Breast epithelium (tissue), 4 donors: ENCODE measurements at regions not wholly inside any gene's neighbourhood (a gene's known extent, or its start where the extent isn't known, plus 50 kb on each side); places are given as distances from the start of the nearest gene placed in this dataset.

Experiments used
- DNase-seq, 2 donors: peaks; one replicate each; pipeline ENCODE4 v3.0.0-alpha.2; 2019; ENCODE audit warnings: low spot score in 2 of 2
- H3K27ac ChIP-seq, 2 donors: fragments of 200-600 bp; sonication (generic) in 1 of 2; one replicate each; pipeline ENCODE4 v1.5.1; 2016 to 2019; ENCODE audit warnings: mild to moderate bottlenecking in 1 of 2
- H3K27me3 ChIP-seq, 2 donors: fragments of 200-600 bp; sonication (generic) in 1 of 2; one replicate each; pipeline versions ENCODE4 v1.5.1 to v1.6.0; 2017 to 2019; ENCODE audit warnings: control low read depth in 1 of 2, mild to moderate bottlenecking in 1 of 2
- H3K36me3 ChIP-seq: fragments of 200-600 bp; one replicate; pipeline ENCODE4 v1.5.1; 2019
- H3K4me1 ChIP-seq, 2 donors: fragments of 200-600 bp; sonication (generic); one replicate each; pipeline ENCODE4 v1.5.1; 2016 to 2019; ENCODE audit warnings: control low read depth in 1 of 2
- H3K4me3 ChIP-seq, 3 donors: fragments of 200-600 bp; sonication (generic); 1 replicate in 2 of 3; 2 replicates in 1 of 3; pipeline ENCODE4 v1.5.1; 2016 to 2019; ENCODE audit warnings: mild to moderate bottlenecking in 3 of 3, moderate library complexity in 2 of 3
- H3K9me3 ChIP-seq, 2 donors: fragments of 200-600 bp; sonication (generic) in 1 of 2; one replicate each; pipeline ENCODE4 v1.5.1; 2016 to 2019; ENCODE audit warnings: control low read depth in 1 of 2
- POLR2A ChIP-seq: fragments of 450-650 bp; IDR thresholded peaks from one replicate; pipeline ENCODE4 v1.6.1; 2016; ENCODE audit warnings: antibody characterized with exemption, mild to moderate bottlenecking, moderate library complexity
- POLR2AphosphoS5 ChIP-seq, 3 donors: sonication (generic); formaldehyde crosslinking; IDR thresholded peaks; one replicate each; pipeline ENCODE4 v1.6.1; 2017; ENCODE audit warnings: antibody characterized with exemption in 3 of 3
- intact Hi-C: fragments of 100-400 bp; cut with DNase I; formaldehyde crosslinking; loops from one replicate; pipeline ENCODE4 v1.15.1; 2023; ENCODE audit warnings: low total_unique reads
- TF ChIP-seq, protein P1 (sequence below), 3 donors: fragments of 450-650 bp; IDR thresholded peaks; one replicate each; pipeline ENCODE4 v1.5.1; 2016 to 2017; ENCODE audit warnings: antibody characterized with exemption in 3 of 3, mild to moderate bottlenecking in 3 of 3, moderate library complexity in 3 of 3

DNA sequence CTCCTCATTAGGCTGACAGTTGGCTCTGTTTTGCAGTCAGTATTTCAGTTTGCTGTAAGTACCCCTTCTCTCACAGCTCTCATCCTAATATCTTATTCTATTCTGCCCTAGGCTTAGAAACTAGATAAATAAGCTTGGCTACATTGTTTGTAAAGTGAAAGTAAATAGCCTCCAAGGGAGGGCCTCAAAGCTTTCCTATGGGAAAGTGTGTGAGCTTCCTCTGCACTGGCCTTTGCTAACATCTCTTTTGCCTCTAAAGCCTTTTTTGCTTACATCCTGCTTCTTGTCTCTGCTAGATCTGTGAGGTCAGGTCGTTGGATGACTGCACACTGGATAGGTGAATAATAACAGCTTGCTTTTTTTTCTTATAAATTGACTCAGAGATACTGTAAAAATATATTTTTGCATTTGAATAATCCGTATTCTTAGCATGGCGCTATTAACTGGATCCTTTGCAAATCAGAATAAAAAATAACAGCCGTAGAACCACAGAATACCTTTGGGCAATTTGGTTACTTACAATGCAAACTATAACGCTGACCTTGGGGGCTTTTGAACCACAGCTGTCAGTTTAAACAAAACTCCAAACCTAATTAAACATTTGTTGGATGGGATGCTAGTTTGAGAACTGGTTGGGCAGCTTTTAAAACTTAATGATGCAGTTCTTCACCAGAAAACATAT lies 55.1 kb downstream of the TTC6 start:
- H3K9me3 ChIP-seq: no peaks in the 10 kb centered on the region
- no peak for TF ChIP-seq POLR2A
- TF ChIP-seq, protein P1, sequence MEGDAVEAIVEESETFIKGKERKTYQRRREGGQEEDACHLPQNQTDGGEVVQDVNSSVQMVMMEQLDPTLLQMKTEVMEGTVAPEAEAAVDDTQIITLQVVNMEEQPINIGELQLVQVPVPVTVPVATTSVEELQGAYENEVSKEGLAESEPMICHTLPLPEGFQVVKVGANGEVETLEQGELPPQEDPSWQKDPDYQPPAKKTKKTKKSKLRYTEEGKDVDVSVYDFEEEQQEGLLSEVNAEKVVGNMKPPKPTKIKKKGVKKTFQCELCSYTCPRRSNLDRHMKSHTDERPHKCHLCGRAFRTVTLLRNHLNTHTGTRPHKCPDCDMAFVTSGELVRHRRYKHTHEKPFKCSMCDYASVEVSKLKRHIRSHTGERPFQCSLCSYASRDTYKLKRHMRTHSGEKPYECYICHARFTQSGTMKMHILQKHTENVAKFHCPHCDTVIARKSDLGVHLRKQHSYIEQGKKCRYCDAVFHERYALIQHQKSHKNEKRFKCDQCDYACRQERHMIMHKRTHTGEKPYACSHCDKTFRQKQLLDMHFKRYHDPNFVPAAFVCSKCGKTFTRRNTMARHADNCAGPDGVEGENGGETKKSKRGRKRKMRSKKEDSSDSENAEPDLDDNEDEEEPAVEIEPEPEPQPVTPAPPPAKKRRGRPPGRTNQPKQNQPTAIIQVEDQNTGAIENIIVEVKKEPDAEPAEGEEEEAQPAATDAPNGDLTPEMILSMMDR (IDR thresholded peaks at IDR 0.05): no peak
- no peak for TF ChIP-seq POLR2AphosphoS5 (IDR thresholded peaks at IDR 0.05)
- intact Hi-C loops: no loop called here
- no peak for DNase-seq
- H3K27me3 ChIP-seq: no peaks in the 10 kb centered on the region
- H3K36me3 ChIP-seq: no peaks in the 10 kb centered on the region
- H3K4me3 ChIP-seq: no peak overlapping the region
- peak overlapping the region; percentile 19 to 20 for H3K27ac ChIP-seq
- no peaks in the 10 kb centered on the region for H3K4me1 ChIP-seq

DNA sequence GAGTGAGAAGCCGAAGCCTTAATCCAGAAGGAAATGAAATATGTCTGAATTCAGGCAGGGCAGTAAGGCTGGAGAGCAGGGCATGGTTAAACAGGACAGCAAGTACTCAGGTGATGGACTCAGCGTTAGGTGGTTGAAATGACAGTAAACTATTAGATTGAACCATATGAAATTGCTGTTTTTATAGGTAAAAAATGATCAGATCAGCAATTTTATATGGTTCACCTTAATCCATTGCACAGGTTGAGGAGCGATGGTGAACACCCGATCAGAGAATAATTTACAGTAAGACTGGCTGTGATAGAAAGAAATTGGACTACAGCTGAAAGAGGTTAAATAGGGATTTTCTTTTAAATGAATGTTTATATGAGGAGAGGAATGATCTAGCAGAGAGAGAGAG lies 56.6 kb downstream of the TTC6 start:
- Histone ChIP-seq H3K9me3 (no peaks in the 10 kb centered on the region), H3K27me3 (no peaks in the 10 kb centered on the region), H3K27ac (peak overlapping the region in 1 of 2 donors; percentile 38), H3K4me1 (no peaks in the 10 kb centered on the region), H3K4me3 (no peak overlapping the region), H3K36me3 (no peaks in the 10 kb centered on the region)
- DNase-seq: no peak
- intact Hi-C loops: no loop called here
- TF ChIP-seq POLR2A (no peak), POLR2AphosphoS5 (IDR thresholded peaks at IDR 0.05) (no peak)
- TF ChIP-seq, protein P1 (IDR thresholded peaks at IDR 0.05): no peak

DNA sequence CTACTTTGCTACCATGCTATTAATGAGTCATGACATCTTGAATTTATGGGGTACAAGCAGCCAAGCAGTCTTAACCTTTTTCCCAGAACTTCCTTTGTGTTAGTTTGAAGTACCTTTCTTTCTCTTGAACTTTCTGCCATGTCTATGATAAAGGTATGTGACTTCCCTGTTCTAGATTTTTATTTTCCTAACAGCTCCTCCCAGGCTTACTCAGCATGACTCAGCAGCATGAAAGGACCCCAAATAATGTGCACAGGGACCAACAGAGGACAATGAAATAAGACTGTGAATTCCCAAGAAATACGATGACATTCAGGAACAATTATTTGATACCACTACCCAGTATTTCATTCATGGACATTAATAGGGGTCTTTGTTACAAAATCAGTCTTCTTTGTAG lies 60.0 kb downstream of the TTC6 start:
- no peak for DNase-seq
- Histone ChIP-seq H3K9me3 (peaks cover 3 to 7% of the 10 kb centered on the region in 2 donors), H3K4me3 (no peak overlapping the region), H3K27ac (no peak overlapping the region), H3K4me1 (no peaks in the 10 kb centered on the region), H3K27me3 (no peaks in the 10 kb centered on the region), H3K36me3 (no peaks in the 10 kb centered on the region)
- intact Hi-C loops: no loop called here
- TF ChIP-seq, protein P1 (IDR thresholded peaks at IDR 0.05): no peak
- TF ChIP-seq POLR2AphosphoS5 (IDR thresholded peaks at IDR 0.05) (no peak), POLR2A (no peak)

DNA sequence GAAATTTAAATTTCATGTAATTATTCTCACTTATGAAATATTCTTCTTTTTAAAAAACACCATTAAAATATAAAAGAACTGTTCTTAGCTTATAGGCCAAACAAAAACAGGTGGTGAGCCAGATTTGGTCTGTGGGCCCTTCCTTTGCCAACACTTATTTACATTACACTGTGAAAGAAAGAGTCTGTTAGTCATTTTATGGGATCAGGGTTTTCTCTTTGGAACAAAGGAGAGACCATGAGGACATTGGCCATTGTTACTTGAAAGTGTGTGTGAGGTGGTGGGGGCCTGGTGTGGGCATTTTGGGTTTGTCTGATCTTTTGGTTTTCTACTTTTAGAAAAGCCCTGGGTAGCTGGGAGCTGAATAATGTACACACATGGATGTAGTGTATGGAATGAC lies 62.7 kb downstream of the TTC6 start:
- no peak overlapping the region for H3K27ac ChIP-seq
- H3K4me3 ChIP-seq: no peak overlapping the region
- DNase-seq: no peak
- intact Hi-C loops: no loop called here
- peaks cover 3 to 25% of the 10 kb centered on the region in 2 donors for H3K9me3 ChIP-seq
- no peaks in the 10 kb centered on the region for H3K36me3 ChIP-seq
- TF ChIP-seq POLR2AphosphoS5 (IDR thresholded peaks at IDR 0.05) (no peak), POLR2A (no peak)
- TF ChIP-seq, protein P1 (IDR thresholded peaks at IDR 0.05): no peak
- no peaks in the 10 kb centered on the region for H3K27me3 ChIP-seq
- H3K4me1 ChIP-seq: no peaks in the 10 kb centered on the region

DNA sequence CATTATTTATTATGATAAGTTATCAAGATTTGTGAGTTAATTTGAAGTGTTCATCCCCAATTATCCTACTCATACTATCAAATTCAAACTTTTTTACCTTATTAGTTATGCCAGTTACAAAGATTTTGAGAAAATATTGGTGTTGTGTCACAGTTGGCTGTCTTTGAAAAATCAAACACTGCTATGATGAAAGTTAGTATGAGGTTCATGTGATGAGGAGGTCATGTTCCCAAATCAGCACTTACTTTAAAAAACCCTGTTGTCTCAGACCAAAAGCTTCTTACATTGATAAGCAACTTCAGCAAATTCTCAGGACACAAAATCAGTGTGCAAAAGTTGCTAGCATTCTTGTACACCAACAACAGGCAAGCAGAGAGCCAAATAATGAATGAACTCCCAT lies 68.1 kb downstream of the TTC6 start:
- Histone ChIP-seq H3K9me3 (peaks cover 3 to 25% of the 10 kb centered on the region in 2 donors), H3K27me3 (no peaks in the 10 kb centered on the region), H3K27ac (no peak overlapping the region), H3K36me3 (no peaks in the 10 kb centered on the region), H3K4me1 (no peaks in the 10 kb centered on the region), H3K4me3 (no peak overlapping the region)
- intact Hi-C loops: no loop called here
- no peak for DNase-seq
- TF ChIP-seq, protein P1 (IDR thresholded peaks at IDR 0.05): no peak
- TF ChIP-seq POLR2AphosphoS5 (IDR thresholded peaks at IDR 0.05) (no peak), POLR2A (no peak)
